ENCODE measurements at regions not wholly inside any gene's neighbourhood (a gene's known extent, or its start where the extent isn't known, plus 50 kb on each side); places are given as distances from the start of the nearest gene placed in this dataset.
"Not testable (repeated sequence)": the region's sequence is repeated elsewhere in the genome, so short reads cannot be mapped to it uniquely, and the experiment has no call there.

DNA sequence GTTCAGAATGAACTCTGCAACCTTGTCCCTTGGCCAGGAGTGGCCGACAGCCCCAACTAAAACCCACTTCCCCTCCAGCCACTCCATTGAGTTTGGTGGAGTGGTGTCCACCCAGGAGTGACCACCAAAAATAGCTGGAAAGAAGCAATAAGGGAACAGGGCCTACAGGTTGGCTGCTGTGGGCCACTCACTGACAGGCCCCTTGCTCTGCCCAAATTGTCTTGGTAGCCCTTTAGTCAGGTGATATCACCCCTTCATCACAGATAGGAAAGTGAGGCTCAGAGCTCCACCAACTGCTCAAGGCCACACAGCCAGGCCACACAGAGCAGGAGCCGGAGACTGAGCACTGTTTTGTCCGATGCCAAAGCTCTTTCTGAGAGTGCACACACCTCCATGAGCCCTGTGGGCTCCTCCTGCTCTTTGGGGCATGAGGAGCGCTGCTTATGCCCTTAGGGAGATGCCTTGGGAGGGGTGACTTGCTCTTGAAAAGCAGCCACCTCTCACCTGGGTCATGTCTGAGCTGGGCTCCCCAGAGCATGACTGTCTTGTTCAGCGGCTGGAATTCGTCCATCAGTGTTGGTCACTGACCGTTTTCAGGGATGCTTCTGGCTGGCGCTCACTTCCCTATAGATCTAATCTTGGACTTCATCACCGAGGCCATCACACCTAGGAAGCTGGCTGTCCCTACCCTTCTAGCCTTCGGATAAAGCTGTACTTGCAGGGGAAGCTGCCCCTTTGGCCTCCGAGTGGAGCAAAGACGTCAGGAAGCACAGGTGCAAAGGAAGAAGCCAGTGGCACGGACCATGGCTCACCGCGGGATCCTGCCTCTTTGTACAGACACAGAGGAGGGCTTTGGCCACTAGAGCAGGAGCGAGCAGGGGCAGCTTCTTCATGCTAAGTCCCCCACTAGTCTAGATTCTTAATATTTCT is 186.0 kb upstream of the ZNF469 start:
- no peak for DNase-seq (ENCODE audit: low spot score)
- Histone ChIP-seq H3K4me1 (ENCODE audit: control insufficient read depth in 2 of 2, insufficient read depth in 1 of 2, low read depth in 1 of 2, low read length in 2 of 2) (peaks cover 0 to 4% of the 10 kb centered on the region in 2 donors), H3K9me3 (replicated peaks in 1 of 2; ENCODE audit: control insufficient read depth in 2 of 2, insufficient read depth in 1 of 2, low read depth in 1 of 2, low read length in 2 of 2) (no peaks in the 10 kb centered on the region), H3K4ac (ENCODE audit: low read length) (no peak overlapping the region), H3K36me3 (replicated peaks in 1 of 2; ENCODE audit: control insufficient read depth in 2 of 2, insufficient read depth in 2 of 2, low read length in 2 of 2) (no peaks in the 10 kb centered on the region), H3K9ac (ENCODE audit: low read depth, low read length, poor library complexity) (no peak overlapping the region), H3K4me3 (ENCODE audit: low read length in 2 of 2) (no peak overlapping the region), H2BK12ac (ENCODE audit: low read length) (peak overlapping the region; percentile 16), H3K14ac (ENCODE audit: low read length) (no peak overlapping the region), H4K8ac (ENCODE audit: low read depth, low read length) (no peak overlapping the region), H4K91ac (ENCODE audit: low read depth, low read length, poor library complexity) (no peak overlapping the region), H3K4me2 (ENCODE audit: insufficient read depth, low read length, poor library complexity, severe bottlenecking) (no peak overlapping the region), H2BK5ac (ENCODE audit: low read length) (no peak overlapping the region), H3K27ac (replicated peaks; ENCODE audit: low read length) (no peak overlapping the region), H2AK5ac (ENCODE audit: low read depth, low read length) (peak overlapping the region; percentile 86), H2BK120ac (ENCODE audit: low read depth, low read length) (no peak overlapping the region), H2AFZ (ENCODE audit: low read length) (no peak overlapping the region), H2BK15ac (ENCODE audit: low read length) (no peak overlapping the region), H3K18ac (ENCODE audit: low read length) (peak overlapping the region; percentile 35), H3K27me3 (ENCODE audit: control insufficient read depth in 3 of 3, insufficient read depth in 3 of 3, low read depth in 1 of 3, low read length in 3 of 3) (peaks cover 0 to 17% (median 0%) of the 10 kb centered on the region in 3 experiments), H3K79me1 (ENCODE audit: low read depth, low read length) (no peaks in the 10 kb centered on the region), H3K23ac (ENCODE audit: low read depth, low read length, poor library complexity) (no peak overlapping the region)
- no CpG with 5 or more reads among the region's 16 CpGs for WGBS, 2 donors (ENCODE audit: extremely low coverage in 2 of 2, insufficient read length in 2 of 2, insufficient replicate concordance in 1 of 2)

GRCh38 chr16:88197481-88198456 is 185.0 kb upstream of the ZNF469 start:
- peaks cover 0 to 17% (median 0%) of the 10 kb centered on the region in 3 experiments for H3K27me3 ChIP-seq (ENCODE audit: control insufficient read depth in 3 of 3, insufficient read depth in 3 of 3, low read depth in 1 of 3, low read length in 3 of 3)
- no peaks in the 10 kb centered on the region for H3K79me1 ChIP-seq (ENCODE audit: low read depth, low read length)
- peak overlapping the region; percentile 90 for H2BK5ac ChIP-seq (ENCODE audit: low read length)
- no peak overlapping the region for H4K8ac ChIP-seq (ENCODE audit: low read depth, low read length)
- no peak for DNase-seq (ENCODE audit: low spot score)
- no peak overlapping the region for H2BK120ac ChIP-seq (ENCODE audit: low read depth, low read length)
- H4K91ac ChIP-seq (ENCODE audit: low read depth, low read length, poor library complexity) = peak overlapping the region; percentile 53
- peak overlapping the region; percentile 38 for H3K14ac ChIP-seq (ENCODE audit: low read length)
- H3K23ac ChIP-seq (ENCODE audit: low read depth, low read length, poor library complexity) = no peak overlapping the region
- WGBS, 2 donors (ENCODE audit: extremely low coverage in 2 of 2, insufficient read length in 2 of 2, insufficient replicate concordance in 1 of 2) = no CpG with 5 or more reads among the region's 20 CpGs
- H3K27ac ChIP-seq (replicated peaks; ENCODE audit: low read length) = no peak overlapping the region
- H2BK15ac ChIP-seq (ENCODE audit: low read length) = peak overlapping the region; percentile 15
- H3K36me3 ChIP-seq (replicated peaks in 1 of 2; ENCODE audit: control insufficient read depth in 2 of 2, insufficient read depth in 2 of 2, low read length in 2 of 2) = no peaks in the 10 kb centered on the region
- H3K4me3 ChIP-seq (ENCODE audit: low read length in 2 of 2) = peak overlapping the region in 1 of 2 donors; percentile 48
- H2BK12ac ChIP-seq (ENCODE audit: low read length) = no peak overlapping the region
- H3K4me2 ChIP-seq (ENCODE audit: insufficient read depth, low read length, poor library complexity, severe bottlenecking) = no peak overlapping the region
- no peak overlapping the region for H3K9ac ChIP-seq (ENCODE audit: low read depth, low read length, poor library complexity)
- H2AFZ ChIP-seq (ENCODE audit: low read length) = no peak overlapping the region
- no peak overlapping the region for H3K18ac ChIP-seq (ENCODE audit: low read length)
- no peak overlapping the region for H2AK5ac ChIP-seq (ENCODE audit: low read depth, low read length)
- no peaks in the 10 kb centered on the region for H3K9me3 ChIP-seq (replicated peaks in 1 of 2; ENCODE audit: control insufficient read depth in 2 of 2, insufficient read depth in 1 of 2, low read depth in 1 of 2, low read length in 2 of 2)
- H3K4ac ChIP-seq (ENCODE audit: low read length) = no peak overlapping the region
- H3K4me1 ChIP-seq (ENCODE audit: control insufficient read depth in 2 of 2, insufficient read depth in 1 of 2, low read depth in 1 of 2, low read length in 2 of 2) = peaks cover 0 to 4% of the 10 kb centered on the region in 2 donors

DNA sequence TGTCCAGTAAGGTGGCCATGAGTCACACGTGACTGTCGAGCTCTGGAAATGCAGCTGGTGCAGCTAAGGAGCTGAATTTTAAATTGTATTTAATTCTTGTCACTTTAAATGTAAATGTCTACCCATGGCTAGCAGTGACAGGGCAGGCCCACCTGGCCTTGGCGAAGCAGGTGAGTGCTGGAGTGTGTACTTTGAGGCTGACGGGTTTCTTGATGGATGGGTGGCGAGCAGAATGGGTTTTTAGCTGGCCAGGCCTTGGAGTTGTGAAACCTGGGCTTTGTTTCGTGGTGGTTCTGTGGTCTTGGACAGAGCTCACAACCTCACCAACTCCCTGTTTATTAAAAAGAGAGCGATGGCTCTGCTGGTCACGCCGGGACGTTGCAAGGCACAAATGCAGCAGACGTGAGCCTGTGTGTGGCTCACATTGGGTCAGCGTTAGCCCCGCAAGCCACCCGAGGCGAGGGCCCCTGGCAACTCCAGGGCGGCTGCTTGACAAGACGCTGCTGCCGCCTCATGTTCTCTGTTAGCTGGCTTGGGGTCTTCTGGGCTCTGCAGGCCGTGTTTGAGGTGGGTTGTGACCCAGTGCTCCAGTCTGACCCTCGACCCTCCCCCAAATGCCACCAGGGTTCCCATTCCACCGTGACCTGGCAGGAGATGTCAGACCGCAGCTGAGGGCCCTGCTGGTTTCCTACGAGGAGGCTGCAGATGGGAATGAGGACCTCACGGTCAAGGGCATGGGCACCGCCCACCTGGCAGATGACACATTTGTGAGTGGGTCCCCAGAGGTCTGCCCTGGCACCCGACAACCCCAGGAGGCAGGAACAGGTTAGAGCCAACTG is 184.1 kb upstream of the ZNF469 start:
- H3K4me3 ChIP-seq (ENCODE audit: low read length in 2 of 2); H2BK120ac ChIP-seq (ENCODE audit: low read depth, low read length); H2AK5ac ChIP-seq (ENCODE audit: low read depth, low read length); H2BK5ac ChIP-seq (ENCODE audit: low read length); H3K4ac ChIP-seq (ENCODE audit: low read length); H2BK12ac ChIP-seq (ENCODE audit: low read length); H3K79me1 ChIP-seq (ENCODE audit: low read depth, low read length); H2BK15ac ChIP-seq (ENCODE audit: low read length); H3K27ac ChIP-seq (replicated peaks; ENCODE audit: low read length); H3K9me3 ChIP-seq (replicated peaks in 1 of 2; ENCODE audit: control insufficient read depth in 2 of 2, insufficient read depth in 1 of 2, low read depth in 1 of 2, low read length in 2 of 2); H2AFZ ChIP-seq (ENCODE audit: low read length); H3K9ac ChIP-seq (ENCODE audit: low read depth, low read length, poor library complexity); H3K23ac ChIP-seq (ENCODE audit: low read depth, low read length, poor library complexity); H3K18ac ChIP-seq (ENCODE audit: low read length); H3K36me3 ChIP-seq (replicated peaks in 1 of 2; ENCODE audit: control insufficient read depth in 2 of 2, insufficient read depth in 2 of 2, low read length in 2 of 2); DNase-seq (ENCODE audit: low spot score); H3K14ac ChIP-seq (ENCODE audit: low read length); H4K8ac ChIP-seq (ENCODE audit: low read depth, low read length); H4K91ac ChIP-seq (ENCODE audit: low read depth, low read length, poor library complexity); H3K4me1 ChIP-seq (ENCODE audit: control insufficient read depth in 2 of 2, insufficient read depth in 1 of 2, low read depth in 1 of 2, low read length in 2 of 2): not testable (repeated sequence)
- WGBS, 2 donors (ENCODE audit: extremely low coverage in 2 of 2, insufficient read length in 2 of 2, insufficient replicate concordance in 1 of 2) = no CpG with 5 or more reads among the region's 26 CpGs
- H3K4me2 ChIP-seq (ENCODE audit: insufficient read depth, low read length, poor library complexity, severe bottlenecking) = peak overlapping the region; percentile 11
- peaks cover 0 to 17% (median 0%) of the 10 kb centered on the region in 3 experiments for H3K27me3 ChIP-seq (ENCODE audit: control insufficient read depth in 3 of 3, insufficient read depth in 3 of 3, low read depth in 1 of 3, low read length in 3 of 3)

Data from neuronal stem cell (in vitro differentiated cells).